ENCODE measurements at regions not wholly inside any gene's neighbourhood (a gene's known extent, or its start where the extent isn't known, plus 50 kb on each side); places are given as distances from the start of the nearest gene placed in this dataset.
"Not testable (repeated sequence)": the region's sequence is repeated elsewhere in the genome, so short reads cannot be mapped to it uniquely, and the experiment has no call there.

GRCh38 chr9:31597086-31597485 lies 787.4 kb upstream of the ACO1 start:
- not testable (repeated sequence) for TF ChIP-seq FOS (IDR thresholded peaks at IDR 0.05; ENCODE audit: borderline replicate concordance, insufficient read depth, low read length); CTCF (IDR thresholded peaks at IDR 0.05; ENCODE audit: extremely low read depth in 1 of 2, insufficient read depth in 1 of 2, low read depth in 1 of 2, low read length in 2 of 2)
